ENCODE measurements at regions not wholly inside any gene's neighbourhood (a gene's known extent, or its start where the extent isn't known, plus 50 kb on each side); places are given as distances from the start of the nearest gene placed in this dataset.

DNA sequence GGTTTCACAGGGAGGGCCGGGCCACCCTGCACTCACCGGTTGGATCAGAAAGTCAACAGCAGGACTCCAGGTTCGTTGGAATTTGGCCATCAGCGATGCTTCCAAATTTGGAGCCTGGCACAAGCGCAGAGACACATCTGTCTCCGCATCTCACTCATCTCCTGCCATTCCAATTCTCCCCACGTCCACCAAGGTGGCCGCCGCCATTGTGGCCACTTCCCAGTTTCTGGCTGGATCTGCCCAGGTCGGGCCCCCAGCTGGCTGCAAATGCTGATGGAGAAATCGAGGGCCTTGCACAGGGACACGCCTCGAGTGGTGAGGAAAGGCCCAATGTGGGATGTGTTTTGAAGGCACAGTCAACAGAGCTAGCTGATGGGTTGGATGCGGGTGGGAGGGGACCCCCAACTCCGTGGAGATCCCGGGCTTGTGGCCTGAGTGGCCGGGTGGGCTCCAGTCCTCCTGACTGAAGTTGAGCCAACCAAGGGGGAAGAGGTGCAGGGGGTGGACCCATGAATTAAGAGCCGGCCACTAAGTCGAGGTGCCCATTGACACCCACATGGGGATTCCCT lies 102.7 kb downstream of the CRYAA start:
- no peak for TF ChIP-seq POLR2AphosphoS5 (IDR thresholded peaks at IDR 0.05)
- TF ChIP-seq POLR2A (IDR thresholded peaks at IDR 0.05): no peak
- TF ChIP-seq, protein P1, sequence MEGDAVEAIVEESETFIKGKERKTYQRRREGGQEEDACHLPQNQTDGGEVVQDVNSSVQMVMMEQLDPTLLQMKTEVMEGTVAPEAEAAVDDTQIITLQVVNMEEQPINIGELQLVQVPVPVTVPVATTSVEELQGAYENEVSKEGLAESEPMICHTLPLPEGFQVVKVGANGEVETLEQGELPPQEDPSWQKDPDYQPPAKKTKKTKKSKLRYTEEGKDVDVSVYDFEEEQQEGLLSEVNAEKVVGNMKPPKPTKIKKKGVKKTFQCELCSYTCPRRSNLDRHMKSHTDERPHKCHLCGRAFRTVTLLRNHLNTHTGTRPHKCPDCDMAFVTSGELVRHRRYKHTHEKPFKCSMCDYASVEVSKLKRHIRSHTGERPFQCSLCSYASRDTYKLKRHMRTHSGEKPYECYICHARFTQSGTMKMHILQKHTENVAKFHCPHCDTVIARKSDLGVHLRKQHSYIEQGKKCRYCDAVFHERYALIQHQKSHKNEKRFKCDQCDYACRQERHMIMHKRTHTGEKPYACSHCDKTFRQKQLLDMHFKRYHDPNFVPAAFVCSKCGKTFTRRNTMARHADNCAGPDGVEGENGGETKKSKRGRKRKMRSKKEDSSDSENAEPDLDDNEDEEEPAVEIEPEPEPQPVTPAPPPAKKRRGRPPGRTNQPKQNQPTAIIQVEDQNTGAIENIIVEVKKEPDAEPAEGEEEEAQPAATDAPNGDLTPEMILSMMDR (IDR thresholded peaks at IDR 0.05): no peak
